ENCODE measurements at regions not wholly inside any gene's neighbourhood (a gene's known extent, or its start where the extent isn't known, plus 50 kb on each side); places are given as distances from the start of the nearest gene placed in this dataset.
"Not testable (repeated sequence)": the region's sequence is repeated elsewhere in the genome, so short reads cannot be mapped to it uniquely, and the experiment has no call there.

DNA sequence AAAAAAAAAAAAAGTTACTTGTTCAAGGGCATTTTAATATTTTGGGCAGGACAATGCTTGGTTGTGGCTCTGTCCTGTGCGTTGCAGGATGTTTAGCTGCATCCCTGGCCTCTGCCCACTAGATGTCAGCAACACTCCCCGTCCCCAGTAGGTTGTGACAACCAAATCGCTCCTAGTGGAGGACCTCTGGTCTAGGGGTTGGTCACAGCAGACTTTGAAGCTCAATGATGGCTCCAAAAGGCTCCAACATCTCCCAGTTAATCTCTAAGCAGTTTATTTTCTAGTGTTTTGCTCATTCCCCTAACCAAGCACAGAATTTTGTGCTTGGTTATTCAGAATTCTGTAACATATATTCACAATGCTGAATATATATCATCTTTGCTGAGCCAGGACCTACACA is 67.0 kb downstream of the CHRNA1 start:
- peak in 8 of 14 donors; percentile 32 to 55 (median 38) for DNase-seq

DNA sequence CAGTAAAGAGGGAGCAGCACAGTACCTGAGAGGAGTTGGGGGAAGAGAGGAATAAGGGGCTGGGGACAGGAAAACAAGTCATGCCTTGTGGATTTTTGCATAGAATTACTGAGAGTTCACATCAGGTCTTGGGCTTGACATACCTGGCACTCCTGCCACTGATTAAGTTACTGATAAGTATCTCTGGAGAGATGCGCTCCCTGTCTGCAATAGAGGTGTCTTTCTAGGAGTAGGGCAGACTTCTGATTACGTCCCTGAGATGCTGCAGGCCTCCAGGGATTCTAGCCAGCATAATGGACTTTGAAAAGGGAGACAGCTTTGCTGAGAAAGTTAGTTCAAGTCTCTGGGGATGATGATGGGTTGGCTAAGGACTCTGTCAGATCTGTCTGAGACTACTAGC is 69.4 kb downstream of the CHRNA1 start:
- DNase-seq = no peak

DNA sequence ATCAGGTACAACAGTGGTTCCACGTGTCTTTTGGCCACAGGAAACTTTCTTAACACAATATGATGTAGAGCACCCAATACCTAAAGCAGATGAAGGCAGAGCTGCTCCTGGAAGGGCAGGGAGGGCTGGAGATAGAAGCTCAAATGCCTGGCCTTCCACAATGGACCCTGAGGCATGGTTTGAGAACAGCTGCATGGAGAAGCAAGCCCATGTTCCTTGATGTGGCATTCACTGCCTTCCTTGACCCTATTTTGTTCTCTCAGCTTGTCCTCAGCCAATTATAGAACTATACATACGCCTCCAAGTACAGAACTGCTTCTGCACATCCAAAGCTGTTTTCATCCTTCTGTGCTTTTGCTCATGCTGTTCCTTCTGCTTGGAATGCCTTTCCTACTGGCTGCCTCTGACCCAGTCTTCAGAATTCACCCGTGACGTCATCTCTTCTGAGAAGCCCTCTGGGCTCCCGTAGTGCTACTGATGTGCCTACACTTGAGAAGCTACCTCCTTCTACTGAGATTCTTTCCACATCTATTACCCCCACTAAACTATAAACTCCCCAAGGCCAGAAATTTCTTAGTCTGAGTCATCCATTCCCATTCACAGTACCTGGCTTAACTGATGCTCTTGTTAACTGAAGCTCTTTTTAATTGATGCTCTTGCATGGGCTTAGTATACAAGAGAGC is 69.9 kb downstream of the CHRNA1 start:
- DNase-seq = no peak

DNA sequence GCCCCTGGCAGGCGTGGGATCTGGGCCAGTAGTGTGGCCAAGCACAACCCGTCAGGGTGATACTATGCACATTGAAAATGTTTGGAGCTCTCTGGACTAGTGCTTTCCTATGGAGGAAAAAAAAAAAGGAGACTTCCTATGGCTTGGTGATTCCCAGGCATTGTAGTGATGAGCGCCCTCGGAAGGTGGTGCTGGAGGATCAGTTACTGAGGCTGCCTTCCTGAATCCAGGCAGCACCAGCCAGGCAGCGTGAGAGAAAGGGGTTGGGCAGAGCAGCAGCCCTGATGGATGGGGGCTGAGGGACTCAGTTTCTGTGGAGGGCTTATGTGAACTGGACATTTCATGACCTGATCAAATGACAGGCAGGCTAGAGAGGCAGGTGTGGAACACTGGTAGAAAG is 70.9 kb downstream of the CHRNA1 start:
- DNase-seq = no peak

DNA sequence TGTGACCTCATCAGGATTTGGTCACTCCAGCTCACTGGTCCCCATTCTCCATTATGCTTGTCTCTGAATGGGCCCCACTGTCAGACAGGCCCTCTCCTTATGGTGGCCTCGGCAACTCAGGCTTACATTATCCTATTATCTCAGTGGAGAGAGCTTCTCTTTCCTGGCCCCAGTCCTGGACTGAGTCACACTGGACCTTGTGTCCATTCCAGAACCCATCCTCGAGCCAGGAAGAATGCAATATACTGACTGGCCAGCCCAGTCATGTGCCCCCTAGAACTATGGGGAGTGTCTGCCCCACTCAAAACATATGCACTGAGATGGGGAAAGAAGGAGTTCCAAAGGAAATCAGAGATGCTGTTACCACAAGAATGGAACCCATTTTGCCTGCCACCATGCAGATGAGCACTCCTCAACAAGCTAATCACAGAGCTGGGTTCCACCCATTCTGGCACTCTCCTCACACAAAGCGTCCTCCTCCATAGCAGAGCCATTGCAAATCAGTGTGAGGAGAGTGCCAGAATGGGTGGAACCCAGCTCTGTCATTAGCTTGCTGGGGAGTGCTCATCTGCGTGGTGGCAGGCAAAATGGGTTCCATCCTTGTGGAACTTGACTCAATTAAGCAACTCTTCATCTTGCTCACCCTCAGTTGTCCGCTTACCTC is 71.9 kb downstream of the CHRNA1 start:
- DNase-seq = peak in 10 of 14 donors; percentile 3 to 83 (median 46)

DNA sequence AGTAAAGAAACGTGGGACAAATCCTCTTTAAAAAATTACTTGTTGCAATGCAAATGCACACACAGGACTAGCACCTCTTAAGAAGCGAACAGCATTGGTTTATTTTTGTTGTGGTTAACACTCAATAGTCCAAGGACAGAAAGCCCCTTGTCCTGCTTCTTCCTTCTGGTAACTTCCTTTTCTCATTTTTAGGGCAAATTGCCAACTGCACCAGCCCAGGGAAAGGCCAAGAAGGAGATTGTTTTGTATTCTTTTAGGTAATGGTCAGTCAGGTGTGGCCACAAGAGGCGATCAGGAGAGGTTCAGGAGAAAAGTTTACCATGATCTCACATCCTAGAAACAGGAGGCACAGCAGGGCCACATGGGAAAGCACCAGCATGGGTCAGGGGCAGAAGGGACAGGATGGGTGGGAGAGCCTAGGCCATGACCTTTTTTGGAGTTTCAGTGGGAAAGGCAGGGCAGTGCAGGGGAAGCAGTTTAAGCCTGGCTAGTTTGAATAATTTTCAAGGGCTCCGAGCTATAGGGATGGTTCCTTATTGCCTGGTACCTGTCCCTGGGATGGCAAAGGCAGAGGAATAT is 73.0 kb downstream of the CHRNA1 start:
- no peak for DNase-seq

DNA sequence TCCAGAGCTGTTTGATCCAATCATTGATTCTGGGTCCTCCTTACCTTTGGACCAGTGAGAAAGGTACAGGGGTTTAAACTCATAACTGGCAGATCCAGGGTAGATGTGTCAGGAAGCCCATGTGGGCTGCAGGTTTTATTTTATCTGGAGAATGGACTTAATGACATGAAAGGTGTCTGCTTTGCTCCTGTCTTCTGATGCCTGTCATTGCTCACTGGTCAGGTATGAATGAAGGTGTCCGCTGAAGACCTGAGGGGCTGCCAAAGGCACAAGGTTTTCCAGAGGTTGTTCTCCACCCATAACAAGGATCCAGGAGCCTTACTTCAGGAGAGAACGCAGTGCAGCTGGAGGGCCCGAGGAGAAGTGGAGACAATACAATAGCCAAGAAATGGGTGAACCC is 74.2 kb downstream of the CHRNA1 start:
- no peak for DNase-seq

DNA sequence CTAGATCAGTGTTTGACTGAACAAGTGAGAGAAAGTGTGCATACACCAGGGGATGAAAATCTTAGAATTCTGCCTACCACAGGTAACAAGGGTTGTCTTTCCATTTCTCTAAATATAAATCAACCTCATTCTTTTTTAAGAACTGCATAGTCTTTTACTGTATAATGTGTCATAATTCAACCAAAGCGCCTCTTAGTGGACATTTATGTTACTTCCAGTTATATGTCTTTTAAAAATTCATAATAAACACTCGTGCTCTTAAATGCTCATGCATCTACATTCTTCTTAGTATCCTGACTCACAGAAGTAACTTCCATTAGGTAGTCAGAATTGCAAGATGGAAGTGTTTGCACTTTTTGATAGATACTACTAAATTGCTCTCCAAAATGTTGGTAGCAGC is 76.2 kb downstream of the CHRNA1 start:
- no peak for DNase-seq

DNA sequence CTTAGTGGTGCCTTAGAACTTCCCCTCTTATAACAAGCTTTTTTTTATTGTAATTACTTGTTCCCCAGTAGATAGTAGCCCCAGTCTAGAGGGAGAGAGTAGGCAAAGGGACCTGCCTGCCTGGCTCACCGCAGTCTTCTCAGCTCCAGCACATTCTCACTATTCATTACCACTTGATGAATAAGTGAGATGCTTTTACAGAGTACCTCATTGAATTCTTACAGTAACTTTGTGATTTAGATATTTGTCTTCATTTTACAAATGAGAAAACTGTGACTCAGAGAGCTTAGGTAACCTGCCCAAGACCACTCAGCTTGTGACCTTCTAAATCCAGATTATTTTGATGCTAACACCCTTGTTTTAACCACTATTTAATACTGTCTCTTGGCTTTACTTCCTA is 77.8 kb downstream of the CHRNA1 start:
- no peak for DNase-seq

DNA sequence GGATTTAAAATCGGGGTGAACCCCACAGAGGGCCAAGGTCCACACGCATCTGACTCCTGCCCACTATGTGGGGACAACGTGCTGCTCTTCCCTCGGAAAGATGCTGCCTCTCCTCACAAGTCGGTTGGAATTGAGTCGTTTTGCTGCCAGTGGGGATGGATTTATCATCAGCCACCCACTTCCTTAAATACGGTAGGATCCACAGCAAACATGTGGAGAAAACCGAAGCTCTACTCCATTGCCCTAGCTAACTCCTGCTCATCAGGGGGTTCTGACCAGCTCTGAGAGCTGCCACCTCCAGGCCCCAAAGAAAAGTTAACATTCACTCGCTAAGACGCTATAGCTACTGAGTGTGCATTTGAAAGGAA is 80.9 kb downstream of the CHRNA1 start:
- DNase-seq = peak in 3 of 14 donors; percentile 29 to 57 (median 56)

DNA sequence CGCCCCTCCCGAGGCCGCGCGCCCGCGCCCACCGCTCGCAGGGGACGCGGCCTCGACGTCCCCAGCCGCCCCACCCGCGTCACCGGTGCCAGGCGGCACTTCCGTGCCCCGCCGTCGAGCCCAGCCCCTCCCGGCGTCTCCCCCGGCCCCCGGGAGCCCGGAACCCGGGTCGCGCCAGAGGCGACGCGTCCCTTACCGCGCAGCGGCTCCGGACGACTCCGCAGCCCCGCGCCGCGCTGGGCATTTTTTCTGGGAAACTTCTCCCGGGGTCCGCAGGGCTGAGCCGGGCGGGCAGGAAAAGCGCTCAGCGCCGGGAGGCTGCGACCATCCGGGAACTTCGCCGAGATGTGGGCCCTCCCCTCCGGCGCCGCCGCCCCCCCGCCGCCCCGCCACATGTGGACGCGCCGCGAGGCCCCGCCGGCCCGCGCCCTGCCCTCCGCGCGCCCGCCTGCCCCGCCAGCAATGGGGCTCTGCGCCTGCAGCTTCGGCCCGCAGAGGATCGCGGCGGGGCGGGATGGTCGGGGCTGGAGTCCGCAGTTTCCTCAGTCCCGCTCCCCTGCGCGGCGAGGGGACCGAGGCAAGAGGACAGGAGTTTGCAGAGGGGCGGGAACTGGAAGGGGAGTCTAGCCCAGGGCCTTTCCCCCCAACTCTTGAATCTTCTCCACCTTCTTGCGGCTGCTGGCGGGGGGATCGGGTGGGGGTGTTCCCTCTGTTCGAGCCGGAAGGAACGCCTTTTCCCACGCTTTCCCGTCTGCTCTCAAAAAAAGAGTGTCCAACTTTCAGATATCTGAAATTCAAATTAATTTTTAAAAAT is 81.5 kb downstream of the CHRNA1 start:
- DNase-seq = peak in 13 of 14 donors; percentile 9 to 84 (median 62)

DNA sequence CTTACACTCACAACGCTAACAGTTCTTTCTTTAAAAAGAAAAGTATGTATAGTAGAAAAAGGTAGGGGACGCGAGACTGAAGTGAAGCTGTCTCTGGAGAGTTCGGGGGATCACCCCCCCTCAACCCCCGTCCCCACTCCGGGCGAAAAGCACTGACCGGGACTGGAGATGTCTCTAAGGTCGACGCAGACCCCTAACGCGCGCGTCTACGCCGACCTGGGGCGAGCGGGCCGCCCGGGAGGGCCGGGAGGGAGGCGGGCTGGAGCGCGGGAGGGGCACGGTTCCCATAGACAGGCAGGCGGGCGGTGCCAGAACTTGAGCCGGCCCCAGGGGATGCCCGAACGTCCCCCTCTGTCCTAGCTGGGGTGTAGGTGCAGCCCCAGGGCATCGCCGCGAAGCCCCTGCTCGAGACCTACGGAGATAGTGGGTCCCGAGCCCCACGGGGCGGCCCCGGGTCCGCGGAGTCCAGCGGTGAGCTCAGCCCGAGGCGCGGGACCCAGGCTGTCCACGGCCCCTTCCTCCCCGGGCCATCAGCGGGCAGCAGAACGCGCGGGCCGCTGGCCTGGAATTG is 82.2 kb downstream of the CHRNA1 start:
- DNase-seq = peak in 6 of 14 donors; percentile 45 to 73 (median 61)

DNA sequence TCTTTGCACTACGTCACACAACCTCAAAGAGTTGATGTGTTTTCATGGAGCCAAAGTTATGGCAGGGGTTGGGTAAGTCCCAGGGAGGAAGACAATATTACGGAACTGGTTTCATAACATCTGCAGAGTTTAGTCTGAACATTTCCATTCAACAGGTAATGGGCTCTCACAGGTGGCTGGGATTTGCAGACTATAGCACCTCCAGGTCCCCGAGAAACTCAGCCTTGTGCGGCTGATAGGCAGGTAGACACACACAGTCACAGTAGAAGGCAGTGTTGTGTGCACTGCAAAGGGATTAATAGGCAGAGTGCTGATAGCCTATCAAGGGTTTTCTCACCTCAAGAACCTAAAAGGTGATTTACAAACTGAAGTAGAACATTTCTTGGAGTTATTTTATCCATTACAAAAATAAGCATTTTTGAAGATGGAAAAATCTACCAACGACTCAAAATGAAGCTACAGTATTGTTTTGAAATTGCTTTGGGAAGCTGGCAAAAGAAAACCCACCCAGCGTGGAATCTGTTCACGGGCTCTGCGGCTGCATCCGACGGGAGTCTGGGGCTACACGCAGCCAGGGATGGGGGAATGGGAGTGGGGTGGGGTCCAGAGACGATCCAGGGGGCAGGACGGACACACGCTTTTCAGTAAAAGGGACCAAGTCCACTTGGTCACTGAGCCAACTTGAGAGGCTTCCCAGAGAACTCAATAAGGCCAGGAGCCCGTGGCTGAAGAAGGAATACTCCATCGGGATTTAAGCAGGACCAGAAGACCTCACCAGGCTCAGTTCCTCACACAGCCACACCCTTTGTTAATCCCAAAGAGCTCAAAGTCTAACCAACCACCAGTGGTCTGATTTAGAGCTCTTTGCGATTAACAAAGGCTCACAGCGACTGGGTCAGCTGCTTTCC is 82.9 kb downstream of the CHRNA1 start:
- peak in 4 of 14 donors; percentile 38 to 57 (median 42) for DNase-seq

DNA sequence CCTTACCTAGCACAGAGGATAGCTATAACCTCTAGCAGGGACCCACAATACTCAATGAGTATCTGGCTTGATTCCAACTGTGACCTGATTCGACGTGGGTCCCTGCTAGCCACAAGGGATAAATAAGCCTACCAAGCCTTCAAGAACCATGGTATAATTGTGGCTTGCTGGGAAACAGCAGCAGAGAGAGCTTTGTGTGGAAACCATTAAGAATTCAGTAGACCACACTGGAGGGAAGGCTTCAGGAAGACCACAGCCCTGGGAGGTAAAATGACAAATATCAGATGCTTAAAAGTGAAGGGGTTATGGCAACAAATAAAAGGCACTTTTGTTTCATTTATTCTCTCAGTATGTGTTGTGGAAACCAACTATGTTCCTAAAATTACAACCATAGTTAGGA is 82.6 kb upstream of the WIPF1 start:
- no peak for DNase-seq

DNA sequence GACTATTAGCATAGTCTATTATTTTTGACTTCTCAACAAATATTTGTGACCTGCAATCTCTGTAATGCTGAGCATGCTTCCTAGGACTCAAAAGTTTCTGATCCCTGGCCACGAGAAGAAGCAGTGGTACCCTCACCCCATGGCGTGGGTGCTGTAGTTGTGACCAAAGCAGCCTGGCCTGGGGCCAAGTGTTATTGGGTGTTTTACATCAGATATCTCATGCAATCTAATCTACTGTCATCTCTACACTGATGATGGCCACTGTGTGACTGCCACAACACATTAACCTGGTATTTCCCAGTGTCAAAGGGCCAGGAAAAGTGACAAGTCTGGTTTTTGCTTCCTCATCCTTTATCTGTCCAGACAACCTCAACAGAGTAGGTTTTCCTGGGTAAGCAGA is 80.8 kb upstream of the WIPF1 start:
- DNase-seq = no peak

DNA sequence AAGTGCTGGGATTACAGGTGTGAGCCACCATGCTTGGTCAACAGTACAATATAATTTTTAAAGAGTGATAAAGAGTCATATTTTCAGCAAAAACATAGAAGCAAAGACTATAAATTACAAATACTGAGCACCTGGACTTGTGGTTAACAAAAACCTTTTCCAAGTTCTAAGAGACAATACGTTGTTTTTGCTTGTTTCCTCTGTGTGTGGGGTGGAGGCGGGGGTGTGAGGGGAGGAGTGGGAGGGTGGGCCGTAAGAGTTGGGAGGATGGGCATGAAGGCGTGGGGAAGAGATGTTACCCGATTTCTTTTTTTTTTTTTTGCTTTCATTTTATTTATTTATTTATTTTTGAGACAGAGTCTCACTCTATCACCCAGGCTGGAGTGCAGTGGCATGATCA is 78.0 kb upstream of the WIPF1 start:
- no peak for DNase-seq

DNA sequence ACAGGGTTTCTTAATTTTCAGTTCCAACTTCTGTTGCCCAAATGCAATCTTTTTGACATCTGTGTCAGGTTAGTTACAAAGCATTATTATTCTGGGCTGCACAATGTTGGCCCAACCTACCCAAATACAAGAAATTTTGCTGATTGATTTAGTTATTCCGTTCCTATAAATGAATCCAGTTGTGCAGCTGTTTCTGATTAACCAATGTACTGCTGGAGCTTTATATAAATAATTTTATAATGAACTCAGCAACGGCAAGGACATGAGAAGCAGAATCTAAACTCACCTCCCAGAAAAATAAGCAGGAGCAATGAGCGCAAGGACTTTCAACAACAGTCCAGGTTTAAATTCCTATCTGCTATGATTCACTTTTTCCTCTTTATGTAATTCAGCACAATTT is 76.3 kb upstream of the WIPF1 start:
- no peak for DNase-seq

DNA sequence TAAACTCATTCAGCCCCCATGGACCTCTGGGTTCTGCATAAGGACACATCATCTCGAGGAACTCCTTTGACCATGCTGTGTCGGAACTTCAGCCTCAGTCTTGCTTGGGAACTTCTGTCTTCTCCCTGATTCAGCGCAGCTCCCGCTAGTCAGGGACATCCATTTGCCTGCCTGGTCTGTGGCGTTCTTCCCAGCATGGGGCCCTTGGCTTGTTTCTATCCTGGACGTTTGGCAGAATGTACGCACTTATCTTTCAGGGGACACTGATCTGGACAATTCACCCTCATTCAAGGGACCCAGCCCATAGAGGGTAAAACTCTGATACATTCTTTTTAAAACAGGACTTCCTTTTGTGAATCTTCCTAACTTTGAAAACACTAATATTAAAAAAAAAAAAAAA is 75.8 kb upstream of the WIPF1 start:
- peak in 2 of 14 donors; percentile 4 to 9 for DNase-seq

DNA sequence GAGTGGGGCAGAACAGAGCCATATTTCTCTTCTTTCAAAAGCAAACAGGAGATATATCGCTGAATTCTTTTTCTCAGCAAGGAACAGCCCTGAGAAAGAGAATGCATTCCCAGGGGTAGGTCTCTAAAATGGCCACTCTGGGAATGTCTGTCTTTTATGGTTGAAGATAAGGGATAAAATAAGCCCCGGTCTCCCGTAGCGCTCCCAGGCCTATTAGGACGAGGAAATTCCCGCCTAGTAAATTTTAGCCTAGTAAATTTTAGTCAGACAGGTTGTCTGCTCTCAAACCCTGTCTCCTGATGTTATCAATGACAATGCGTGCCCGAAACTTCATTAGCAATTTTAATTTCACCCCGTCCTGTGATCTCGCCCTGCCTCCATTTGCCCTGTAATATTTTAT is 73.9 kb upstream of the WIPF1 start:
- DNase-seq = not testable (repeated sequence)

DNA sequence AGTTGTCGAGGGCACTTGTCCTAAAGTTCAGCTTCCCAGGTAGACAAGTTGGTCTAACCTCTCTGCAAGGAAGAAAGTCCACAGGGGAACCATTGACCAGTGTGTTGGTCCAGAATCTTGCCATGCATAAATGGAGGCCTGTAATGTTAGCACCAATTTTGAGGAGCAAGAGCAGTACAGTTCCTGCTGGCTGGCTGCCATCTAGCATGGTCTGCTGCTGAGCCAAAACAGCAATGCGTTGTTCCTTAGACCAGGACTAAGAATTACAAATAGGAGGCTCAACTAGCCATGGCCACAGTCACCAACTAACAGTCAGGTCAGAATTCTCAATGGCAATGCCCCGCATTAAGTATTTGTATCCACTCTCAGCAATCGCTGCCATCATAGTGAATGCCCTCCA is 72.8 kb upstream of the WIPF1 start:
- DNase-seq = peak in 2 of 14 donors; percentile 16 to 46

DNA sequence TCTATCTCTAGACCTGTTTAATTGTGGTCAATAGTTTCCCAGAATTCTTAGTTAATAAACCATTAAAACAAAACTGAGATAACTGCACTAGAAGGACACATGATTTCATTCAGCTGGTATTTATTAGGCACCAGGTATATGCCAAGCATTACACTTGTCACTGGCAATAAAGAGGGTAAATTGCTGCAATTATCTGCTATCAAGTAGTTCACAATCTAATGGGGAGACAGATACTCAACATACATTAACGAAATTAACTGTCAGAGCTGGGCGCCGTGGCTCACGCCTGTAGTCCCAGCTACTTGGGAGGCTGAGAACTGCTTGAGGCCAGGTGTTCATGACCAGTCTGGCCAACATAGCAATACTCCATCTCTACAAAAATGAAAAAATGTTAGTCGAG is 71.7 kb upstream of the WIPF1 start:
- no peak for DNase-seq

DNA sequence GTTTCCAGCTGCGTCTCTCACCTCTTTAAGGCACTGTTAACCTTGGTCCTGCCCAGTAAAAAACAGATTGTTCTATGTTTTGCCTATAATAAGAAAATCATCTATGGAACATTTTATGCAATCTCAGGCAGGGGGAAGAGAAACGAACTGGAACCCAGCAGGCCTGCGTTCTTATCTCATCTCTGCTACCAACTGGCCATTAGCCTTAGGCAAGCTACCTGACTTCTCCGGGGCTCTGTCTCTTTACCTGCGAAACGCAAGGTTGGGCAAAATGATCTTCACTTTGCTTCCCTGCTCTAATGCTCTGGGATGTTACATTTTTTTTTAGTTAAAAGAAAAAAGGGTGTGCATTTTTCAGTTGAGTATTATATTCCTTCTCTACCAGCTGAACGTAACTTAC is 70.5 kb upstream of the WIPF1 start:
- DNase-seq = no peak

Data from C1 segment of cervical spinal cord (tissue), 14 donors.